22Rv1 (cell line): ENCODE measurements at regions not wholly inside any gene's neighbourhood (a gene's known extent, or its start where the extent isn't known, plus 50 kb on each side); places are given as distances from the start of the nearest gene placed in this dataset.
"Not testable (repeated sequence)": the region's sequence is repeated elsewhere in the genome, so short reads cannot be mapped to it uniquely, and the experiment has no call there.

Experiments
- H3K27ac ChIP-seq: fragments of 450-650 bp; 2 replicates; pipeline ENCODE4 v1.5.1; 2017
- ZFX ChIP-seq: fragments of 450-650 bp; IDR thresholded peaks from 2 replicates; pipeline ENCODE4 v1.6.1; 2017; ENCODE audit warnings: antibody characterized with exemption, borderline replicate concordance
- TF ChIP-seq, protein P1 (sequence below): fragments of 450-650 bp; IDR thresholded peaks from 2 replicates; pipeline ENCODE4 v1.5.1; 2017; ENCODE audit warnings: mild to moderate bottlenecking

DNA sequence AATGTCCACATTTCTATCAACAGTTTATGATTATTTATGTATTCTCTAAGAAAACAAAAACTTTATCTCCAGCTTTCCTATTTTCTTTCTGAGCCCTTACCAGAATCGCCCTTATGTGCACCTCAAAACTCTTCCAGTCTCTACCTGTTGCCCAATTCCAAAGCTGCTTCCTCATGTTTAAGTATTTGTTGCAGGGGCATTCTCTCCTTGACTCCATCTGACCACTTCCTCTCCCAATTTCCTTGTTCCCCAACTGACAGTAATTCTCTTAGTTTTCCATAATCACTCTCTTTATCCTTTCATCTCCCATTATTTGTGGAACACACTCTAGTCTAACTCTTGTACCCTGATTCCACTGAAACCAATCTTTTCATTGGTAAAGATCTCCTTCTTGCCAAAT lies 105.4 kb upstream of the RBBP8 start:
- TF ChIP-seq ZFX: no peak
- TF ChIP-seq, protein P1, sequence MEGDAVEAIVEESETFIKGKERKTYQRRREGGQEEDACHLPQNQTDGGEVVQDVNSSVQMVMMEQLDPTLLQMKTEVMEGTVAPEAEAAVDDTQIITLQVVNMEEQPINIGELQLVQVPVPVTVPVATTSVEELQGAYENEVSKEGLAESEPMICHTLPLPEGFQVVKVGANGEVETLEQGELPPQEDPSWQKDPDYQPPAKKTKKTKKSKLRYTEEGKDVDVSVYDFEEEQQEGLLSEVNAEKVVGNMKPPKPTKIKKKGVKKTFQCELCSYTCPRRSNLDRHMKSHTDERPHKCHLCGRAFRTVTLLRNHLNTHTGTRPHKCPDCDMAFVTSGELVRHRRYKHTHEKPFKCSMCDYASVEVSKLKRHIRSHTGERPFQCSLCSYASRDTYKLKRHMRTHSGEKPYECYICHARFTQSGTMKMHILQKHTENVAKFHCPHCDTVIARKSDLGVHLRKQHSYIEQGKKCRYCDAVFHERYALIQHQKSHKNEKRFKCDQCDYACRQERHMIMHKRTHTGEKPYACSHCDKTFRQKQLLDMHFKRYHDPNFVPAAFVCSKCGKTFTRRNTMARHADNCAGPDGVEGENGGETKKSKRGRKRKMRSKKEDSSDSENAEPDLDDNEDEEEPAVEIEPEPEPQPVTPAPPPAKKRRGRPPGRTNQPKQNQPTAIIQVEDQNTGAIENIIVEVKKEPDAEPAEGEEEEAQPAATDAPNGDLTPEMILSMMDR: no peak
- no peak overlapping the region for H3K27ac ChIP-seq

DNA sequence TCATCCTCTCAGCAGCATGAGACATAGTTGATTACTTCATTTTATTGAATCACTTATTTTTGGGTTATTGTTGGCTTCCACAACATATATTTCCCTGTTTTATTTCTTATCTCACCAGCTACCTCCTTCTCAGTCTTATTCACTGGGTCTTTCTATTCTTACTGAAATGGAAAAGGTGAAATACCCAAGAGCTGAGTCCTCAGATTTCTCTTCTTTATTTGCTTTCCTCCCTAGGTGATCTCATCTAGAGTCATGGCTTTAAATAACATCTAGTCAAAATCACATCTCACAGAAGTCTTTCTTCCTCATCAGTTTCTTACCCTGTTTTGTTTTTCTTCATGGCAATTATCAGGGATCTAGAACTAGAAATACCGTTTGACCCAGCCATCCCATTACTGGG lies 105.0 kb upstream of the RBBP8 start:
- H3K27ac ChIP-seq: no peak overlapping the region
- TF ChIP-seq, protein P1: no peak
- TF ChIP-seq ZFX: no peak

DNA sequence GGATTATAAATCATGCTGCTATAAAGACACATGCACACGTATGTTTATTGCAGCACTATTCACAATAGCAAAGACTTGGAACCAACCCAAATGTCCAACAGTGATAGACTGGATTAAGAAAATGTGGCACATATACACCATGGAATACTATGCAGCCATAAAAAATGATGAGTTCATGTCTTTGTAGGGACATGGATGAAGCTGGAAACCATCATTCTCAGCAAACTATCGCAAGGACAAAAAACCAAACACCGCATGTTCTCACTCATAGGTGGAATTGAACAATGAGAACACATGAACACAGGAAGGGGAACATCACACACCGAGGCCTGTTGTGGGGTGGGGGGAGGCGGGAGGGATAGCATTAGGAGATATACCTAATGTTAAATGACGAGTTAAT lies 104.5 kb upstream of the RBBP8 start:
- not testable (repeated sequence) for H3K27ac ChIP-seq

DNA sequence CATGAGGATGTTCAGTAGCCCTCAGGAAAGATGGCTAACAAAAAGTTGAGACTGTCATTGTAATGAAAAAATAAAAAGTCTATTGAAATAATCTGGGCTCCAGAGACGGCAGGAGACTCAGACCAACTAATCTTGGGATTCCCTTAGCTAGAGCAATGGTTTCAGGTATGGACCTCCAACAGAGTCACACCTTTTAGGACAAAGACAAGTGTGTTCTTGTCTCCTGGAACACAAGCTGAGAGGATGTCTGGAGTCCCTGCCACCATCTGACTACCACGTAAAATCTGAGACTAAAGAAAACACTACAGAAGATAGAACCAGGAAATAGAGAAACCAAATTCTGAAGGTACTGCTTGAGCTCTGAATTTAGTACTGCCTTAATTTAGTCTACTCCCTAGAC lies 103.3 kb upstream of the RBBP8 start:
- H3K27ac ChIP-seq: no peak overlapping the region
- no peak for TF ChIP-seq ZFX
- TF ChIP-seq, protein P1: no peak

DNA sequence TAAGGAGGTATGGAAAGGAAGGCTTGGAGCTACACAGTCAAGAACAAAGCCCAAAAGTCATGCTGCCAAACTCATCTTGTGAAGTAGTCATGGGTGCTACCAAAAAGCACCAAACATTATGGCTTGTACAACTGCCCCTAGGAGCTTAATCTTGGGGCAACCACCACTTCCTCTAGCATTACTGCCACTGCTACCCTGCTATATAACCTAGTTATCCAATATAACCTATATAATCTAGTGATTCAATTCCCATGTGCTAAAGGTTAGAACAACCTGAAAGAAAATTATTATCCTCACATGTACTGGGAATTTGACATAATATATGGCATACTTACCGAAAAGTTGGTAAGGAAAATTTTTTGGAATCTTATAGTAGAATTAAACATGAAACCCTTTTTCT lies 102.6 kb upstream of the RBBP8 start:
- no peak for TF ChIP-seq ZFX
- TF ChIP-seq, protein P1: no peak
- no peak overlapping the region for H3K27ac ChIP-seq

DNA sequence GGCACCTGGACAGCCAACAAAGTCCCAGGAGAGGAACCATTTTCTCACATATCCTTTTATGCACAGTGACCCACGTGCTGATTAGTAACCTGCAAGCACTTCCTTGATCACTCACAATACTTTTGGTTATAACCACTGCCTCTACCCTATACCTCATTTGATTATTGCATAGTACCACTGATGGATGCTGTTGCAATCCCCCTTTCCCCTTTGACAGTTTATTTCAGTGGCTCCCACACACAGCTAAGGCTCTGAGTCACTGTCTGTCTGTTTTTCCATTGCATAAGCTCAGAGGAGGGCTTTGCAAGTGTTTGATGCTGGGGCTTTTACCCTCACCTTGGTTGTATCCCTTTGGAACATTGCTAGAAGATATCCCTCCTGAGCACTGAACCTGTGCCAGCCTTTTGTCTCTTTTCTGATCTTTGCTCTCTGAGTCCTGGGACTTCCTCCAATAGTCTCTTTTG lies 101.7 kb upstream of the RBBP8 start:
- TF ChIP-seq, protein P1: no peak
- H3K27ac ChIP-seq: no peak overlapping the region

DNA sequence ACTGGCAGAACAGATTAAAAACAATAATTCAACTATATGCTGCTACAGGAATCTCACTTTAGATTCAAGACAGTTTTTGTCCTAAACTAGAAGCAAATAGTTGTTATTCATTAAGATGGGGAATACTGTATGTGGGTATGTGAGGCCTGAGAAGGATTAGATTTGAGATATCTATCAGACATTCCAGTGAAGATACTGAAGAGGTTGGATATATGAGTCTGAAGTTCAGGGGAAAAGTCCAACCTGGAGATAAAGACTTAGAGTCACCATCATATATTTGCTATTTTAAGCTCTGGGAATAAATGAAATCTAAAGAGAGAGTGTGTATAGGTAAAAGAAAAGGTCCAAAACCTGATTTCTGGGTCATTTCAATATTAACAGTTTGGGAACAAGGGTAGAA lies 96.2 kb upstream of the RBBP8 start:
- TF ChIP-seq, protein P1: no peak
- TF ChIP-seq ZFX: no peak
- H3K27ac ChIP-seq: no peak overlapping the region

DNA sequence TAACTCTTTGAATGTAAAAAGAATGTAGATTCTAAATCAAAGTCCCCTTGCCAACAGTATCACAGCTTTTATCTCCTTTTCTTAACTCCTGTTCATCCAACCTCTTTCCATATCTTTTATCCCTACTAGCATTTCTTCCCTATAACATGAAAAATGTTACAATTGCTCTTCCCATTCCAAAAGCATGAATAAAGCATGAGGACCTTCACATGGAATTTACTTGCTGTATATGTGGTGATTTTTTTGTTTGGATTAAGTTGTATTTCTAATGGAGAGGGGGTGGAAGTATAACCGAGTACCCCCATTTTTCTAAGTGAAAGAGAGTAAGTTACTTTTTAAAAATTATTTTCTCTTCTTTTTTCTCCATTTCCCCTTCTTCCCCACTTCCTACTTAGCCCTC lies 94.9 kb upstream of the RBBP8 start:
- H3K27ac ChIP-seq: no peak overlapping the region
- TF ChIP-seq ZFX: no peak
- TF ChIP-seq, protein P1: no peak
